ENCODE measurements at regions not wholly inside any gene's neighbourhood (a gene's known extent, or its start where the extent isn't known, plus 50 kb on each side); places are given as distances from the start of the nearest gene placed in this dataset.
"Not testable (repeated sequence)": the region's sequence is repeated elsewhere in the genome, so short reads cannot be mapped to it uniquely, and the experiment has no call there.

- no peak for DNase-seq
- WGBS, 2 donors = 86 to 92% methylated on average over 1 of the region's 1 CpG
- no peak overlapping the region for H3K4me3 ChIP-seq
- H3K4me1 ChIP-seq = peaks cover 0 to 38% (median 9%) of the 10 kb centered on the region in 3 donors
- no peak overlapping the region for H3K27ac ChIP-seq
- H3K9me3 ChIP-seq = no peaks in the 10 kb centered on the region
- no peak for TF ChIP-seq POLR2A (IDR thresholded peaks at IDR 0.05)
- no peak for TF ChIP-seq CTCF (IDR thresholded peaks at IDR 0.05)
- no peaks in the 10 kb centered on the region for H3K36me3 ChIP-seq
- H3K27me3 ChIP-seq = no peaks in the 10 kb centered on the region
- intact Hi-C loops (cut with DNase I) = no loop called here
These were observed 333.7 kb upstream of the KLF3 start for GRCh38 chr4:38330321-38330720.

- H3K4me1 ChIP-seq = peaks cover 0 to 40% (median 14%) of the 10 kb centered on the region in 3 donors
- WGBS, 2 donors = 64 to 76% methylated on average over 6 to 7 of the region's 7 CpGs
- no peak overlapping the region for H3K4me3 ChIP-seq
- H3K36me3 ChIP-seq = no peaks in the 10 kb centered on the region
- TF ChIP-seq POLR2A (IDR thresholded peaks at IDR 0.05) = no peak
- no peak for TF ChIP-seq CTCF (IDR thresholded peaks at IDR 0.05)
- no peak overlapping the region for H3K27ac ChIP-seq
- intact Hi-C loops (cut with DNase I) = no loop called here
- no peaks in the 10 kb centered on the region for H3K27me3 ChIP-seq
- DNase-seq = no peak
- H3K9me3 ChIP-seq = no peaks in the 10 kb centered on the region
These were observed 333.1 kb upstream of the KLF3 start for GRCh38 chr4:38330936-38331335.

- no peak for DNase-seq
- Histone ChIP-seq H3K36me3 (no peaks in the 10 kb centered on the region), H3K27ac (no peak overlapping the region), H3K9me3 (peaks cover 0 to 2% (median 0%) of the 10 kb centered on the region in 3 donors), H3K4me3 (no peak overlapping the region), H3K4me1 (peaks cover 0 to 40% (median 14%) of the 10 kb centered on the region in 3 donors), H3K27me3 (no peaks in the 10 kb centered on the region)
- WGBS, 2 donors = 77 to 83% methylated on average over 4 of the region's 4 CpGs
- intact Hi-C loops (cut with DNase I) = no loop called here
- TF ChIP-seq CTCF (IDR thresholded peaks at IDR 0.05) = no peak
- TF ChIP-seq POLR2A (IDR thresholded peaks at IDR 0.05) = no peak
These were observed 331.3 kb upstream of the KLF3 start for GRCh38 chr4:38332699-38333098.

- 60 to 61% methylated on average over 2 of the region's 2 CpGs for WGBS, 2 donors
- Histone ChIP-seq H3K4me3 (no peak overlapping the region), H3K9me3 (peaks cover 0 to 7% (median 3%) of the 10 kb centered on the region in 3 donors), H3K27me3 (no peaks in the 10 kb centered on the region), H3K36me3 (no peaks in the 10 kb centered on the region), H3K27ac (no peak overlapping the region), H3K4me1 (peaks cover 0 to 36% (median 10%) of the 10 kb centered on the region in 3 donors)
- DNase-seq = no peak
- TF ChIP-seq POLR2A (IDR thresholded peaks at IDR 0.05) (no peak), CTCF (IDR thresholded peaks at IDR 0.05) (no peak)
- intact Hi-C loops (cut with DNase I) = no loop called here
These were observed 330.8 kb upstream of the KLF3 start for GRCh38 chr4:38333219-38333618.

- no peaks in the 10 kb centered on the region for H3K27me3 ChIP-seq
- H3K9me3 ChIP-seq = peaks cover 0 to 21% (median 7%) of the 10 kb centered on the region in 3 donors
- no peak overlapping the region for H3K4me3 ChIP-seq
- peaks cover 0 to 24% (median 6%) of the 10 kb centered on the region in 3 donors for H3K4me1 ChIP-seq
- intact Hi-C loops (cut with DNase I) = no loop called here
- DNase-seq = no peak
- TF ChIP-seq CTCF (IDR thresholded peaks at IDR 0.05) (no peak), POLR2A (IDR thresholded peaks at IDR 0.05) (no peak)
- no peaks in the 10 kb centered on the region for H3K36me3 ChIP-seq
- WGBS, 2 donors = 29 to 43% methylated on average over 1 of the region's 1 CpG
- H3K27ac ChIP-seq = peak overlapping the region in 2 of 4 donors; percentile 23 to 38
These were observed 329.2 kb upstream of the KLF3 start for GRCh38 chr4:38334791-38335190.

- intact Hi-C loops (cut with DNase I); DNase-seq; H3K36me3 ChIP-seq; H3K27me3 ChIP-seq; H3K4me3 ChIP-seq; H3K27ac ChIP-seq: not testable (repeated sequence)
- peaks cover 0 to 21% (median 7%) of the 10 kb centered on the region in 3 donors for H3K9me3 ChIP-seq
- WGBS, 2 donors = 94% methylated on average over 1 of the region's 1 CpG
- peaks cover 0 to 23% (median 6%) of the 10 kb centered on the region in 3 donors for H3K4me1 ChIP-seq
These were observed 325.1 kb upstream of the KLF3 start for GRCh38 chr4:38338939-38339338.
